ENCODE measurements at regions not wholly inside any gene's neighbourhood (a gene's known extent, or its start where the extent isn't known, plus 50 kb on each side); places are given as distances from the start of the nearest gene placed in this dataset.

- TF ChIP-seq CTCF (IDR thresholded peaks at IDR 0.05; ENCODE audit: low read length, missing control alignments): no peak
- H3K4me3 ChIP-seq (replicated peaks; ENCODE audit: low read depth, low read length): no peak overlapping the region
- no peak for DNase-seq (ENCODE audit: low read depth)
Observed at GRCh38 chr4:108377021-108377420, 208.3 kb upstream of the LEF1 start.

- no peak overlapping the region for H3K4me3 ChIP-seq (replicated peaks; ENCODE audit: low read depth, low read length)
- no peak for TF ChIP-seq CTCF (IDR thresholded peaks at IDR 0.05; ENCODE audit: low read length, missing control alignments)
- no peak for DNase-seq (ENCODE audit: low read depth)
Observed at GRCh38 chr4:108375434-108375833, 206.7 kb upstream of the LEF1 start.

GRCh38 chr4:108372681-108373080 is 203.9 kb upstream of the LEF1 start:
- no peak for TF ChIP-seq CTCF (IDR thresholded peaks at IDR 0.05; ENCODE audit: low read length, missing control alignments)
- no peak overlapping the region for H3K4me3 ChIP-seq (replicated peaks; ENCODE audit: low read depth, low read length)
- no peak for DNase-seq (ENCODE audit: low read depth)

GRCh38 chr4:108371282-108371681 is 202.6 kb upstream of the LEF1 start:
- DNase-seq (ENCODE audit: low read depth): no peak
- H3K4me3 ChIP-seq (replicated peaks; ENCODE audit: low read depth, low read length): no peak overlapping the region
- no peak for TF ChIP-seq CTCF (IDR thresholded peaks at IDR 0.05; ENCODE audit: low read length, missing control alignments)

- TF ChIP-seq CTCF (IDR thresholded peaks at IDR 0.05; ENCODE audit: low read length, missing control alignments): no peak
- no peak for DNase-seq (ENCODE audit: low read depth)
- H3K4me3 ChIP-seq (replicated peaks; ENCODE audit: low read depth, low read length): no peak overlapping the region
Observed at GRCh38 chr4:108370291-108371141, 201.8 kb upstream of the LEF1 start.

GRCh38 chr4:108369035-108369655 is 200.4 kb upstream of the LEF1 start:
- H3K4me3 ChIP-seq (replicated peaks; ENCODE audit: low read depth, low read length): no peak overlapping the region
- DNase-seq (ENCODE audit: low read depth): no peak
- TF ChIP-seq CTCF (IDR thresholded peaks at IDR 0.05; ENCODE audit: low read length, missing control alignments): no peak
